HepG2 (cell line): ENCODE measurements at regions not wholly inside any gene's neighbourhood (a gene's known extent, or its start where the extent isn't known, plus 50 kb on each side); places are given as distances from the start of the nearest gene placed in this dataset.

ENCODE experiments used
- AGO2 ChIP-seq: fragments of 200-400 bp; formaldehyde crosslinking; optimal IDR thresholded peaks from 2 replicates; pipeline ENCODE3; 2017; ENCODE audit warnings: mild to moderate bottlenecking, low read depth, low read length, moderate library complexity
- AHR ChIP-seq: IDR thresholded peaks from 2 replicates; pipeline ENCODE4 v1.6.1; 2018; ENCODE audit warnings: missing genetic modification reagents, missing compliant biosample characterization
- ARNT2 ChIP-seq: sonication (generic); formaldehyde crosslinking; IDR thresholded peaks from 2 replicates; pipeline ENCODE4 v1.8.0; 2022; ENCODE audit warnings: mild to moderate bottlenecking, low read depth, missing genetic modification reagents, moderate library complexity
- CENPT ChIP-seq: sonication (generic); formaldehyde crosslinking; IDR thresholded peaks from 2 replicates; pipeline ENCODE4 v1.8.0; 2022; ENCODE audit warnings: low read depth, mild to moderate bottlenecking, moderate library complexity, missing genetic modification reagents
- DPF2 ChIP-seq: sonication (generic); formaldehyde crosslinking; IDR thresholded peaks from 2 replicates; pipeline ENCODE4 v1.4.0; 2020; ENCODE audit warnings: mild to moderate bottlenecking, low read depth, missing genetic modification reagents, borderline replicate concordance
- KDM2A ChIP-seq: sonication (generic); formaldehyde crosslinking; IDR thresholded peaks from 2 replicates; pipeline ENCODE4 v1.4.0; 2020; ENCODE audit warnings: low read depth, missing genetic modification reagents, borderline replicate concordance
- MIER3 ChIP-seq: IDR thresholded peaks from 2 replicates; pipeline ENCODE4 v1.6.1; 2016; ENCODE audit warnings: missing compliant biosample characterization, borderline replicate concordance
- NCOA2 ChIP-seq: sonication (generic); formaldehyde crosslinking; IDR thresholded peaks from 2 replicates; pipeline ENCODE4 v1.8.0; 2022; ENCODE audit warnings: inconsistent platforms
- NR2F2 ChIP-seq: IDR thresholded peaks from 2 replicates; pipeline ENCODE4 v1.6.1; 2012; ENCODE audit warnings: low read depth, inconsistent platforms, borderline replicate concordance
- PCBP2 ChIP-seq: fragments of 200-400 bp; formaldehyde crosslinking; optimal IDR thresholded peaks from 2 replicates; pipeline ENCODE3; 2018; ENCODE audit warnings: low read length, low read depth; ENCODE audit not compliant: poor library complexity, severe bottlenecking
- RAD21 ChIP-seq: fragments of 450-650 bp; formaldehyde crosslinking; IDR thresholded peaks from 2 replicates; pipeline ENCODE4 v1.5.0; 2020; ENCODE audit warnings: mild to moderate bottlenecking
- RBM22 ChIP-seq: fragments of 200-400 bp; formaldehyde crosslinking; optimal IDR thresholded peaks from 2 replicates; pipeline ENCODE3; 2017; ENCODE audit warnings: mild to moderate bottlenecking, low read length, moderate library complexity
- SMAD1 ChIP-seq: sonication (generic); formaldehyde crosslinking; IDR thresholded peaks from 2 replicates; pipeline ENCODE4 v1.4.0; 2020; ENCODE audit warnings: missing genetic modification reagents, low read depth, mild to moderate bottlenecking, borderline replicate concordance
- SP140L ChIP-seq: sonication (generic); formaldehyde crosslinking; IDR thresholded peaks from 2 replicates; pipeline ENCODE4 v1.4.0; 2020; ENCODE audit warnings: missing genetic modification reagents, borderline replicate concordance
- YEATS4 ChIP-seq: sonication (generic); formaldehyde crosslinking; IDR thresholded peaks from 2 replicates; pipeline ENCODE4 v1.4.0; 2020; ENCODE audit warnings: missing genetic modification reagents, borderline replicate concordance
- ZKSCAN1 ChIP-seq: fragments of 150-350 bp; IDR thresholded peaks from 2 replicates; pipeline ENCODE4 v1.6.1; 2014; ENCODE audit warnings: low read length
- ZNF558 ChIP-seq: sonication (generic); formaldehyde crosslinking; IDR thresholded peaks from 2 replicates; pipeline ENCODE4 v1.9.0; 2022; ENCODE audit warnings: mild to moderate bottlenecking, missing genetic modification reagents, borderline replicate concordance
- ZNF629 ChIP-seq: sonication (generic); formaldehyde crosslinking; conservative IDR thresholded peaks from 2 replicates; pipeline ENCODE4 v1.5.0; 2020; ENCODE audit warnings: missing genetic modification reagents
- ZNF775 ChIP-seq: sonication (generic); formaldehyde crosslinking; IDR thresholded peaks from 2 replicates; pipeline ENCODE4 v1.4.0; 2020; ENCODE audit warnings: missing genetic modification reagents, mild to moderate bottlenecking, moderate library complexity, borderline replicate concordance
- ZNF781 ChIP-seq: sonication (generic); formaldehyde crosslinking; IDR thresholded peaks from 2 replicates; pipeline ENCODE4 v1.5.1; 2020; ENCODE audit warnings: borderline replicate concordance, mild to moderate bottlenecking, missing genetic modification reagents; ENCODE audit errors: not compliant biosample characterization
- TF ChIP-seq, protein P1 (sequence below): sonication (generic); formaldehyde crosslinking; IDR thresholded peaks from 2 replicates; pipeline ENCODE4 v1.4.0; 2020; ENCODE audit warnings: mild to moderate bottlenecking, missing genetic modification reagents
- TF ChIP-seq, protein P2 (sequence below): sonication (generic); formaldehyde crosslinking; IDR thresholded peaks from 2 replicates; pipeline ENCODE4 v1.4.0; 2020; ENCODE audit warnings: missing genetic modification reagents
- TF ChIP-seq, protein P3 (sequence below): sonication (generic); formaldehyde crosslinking; IDR thresholded peaks from 2 replicates; pipeline ENCODE4 v1.8.0; 2022; ENCODE audit warnings: mild to moderate bottlenecking, missing genetic modification reagents, moderate library complexity
- TF ChIP-seq, protein P4 (sequence below): sonication (generic); formaldehyde crosslinking; IDR thresholded peaks from 2 replicates; pipeline ENCODE4 v1.4.0; 2020; ENCODE audit warnings: missing genetic modification reagents, borderline replicate concordance

DNA sequence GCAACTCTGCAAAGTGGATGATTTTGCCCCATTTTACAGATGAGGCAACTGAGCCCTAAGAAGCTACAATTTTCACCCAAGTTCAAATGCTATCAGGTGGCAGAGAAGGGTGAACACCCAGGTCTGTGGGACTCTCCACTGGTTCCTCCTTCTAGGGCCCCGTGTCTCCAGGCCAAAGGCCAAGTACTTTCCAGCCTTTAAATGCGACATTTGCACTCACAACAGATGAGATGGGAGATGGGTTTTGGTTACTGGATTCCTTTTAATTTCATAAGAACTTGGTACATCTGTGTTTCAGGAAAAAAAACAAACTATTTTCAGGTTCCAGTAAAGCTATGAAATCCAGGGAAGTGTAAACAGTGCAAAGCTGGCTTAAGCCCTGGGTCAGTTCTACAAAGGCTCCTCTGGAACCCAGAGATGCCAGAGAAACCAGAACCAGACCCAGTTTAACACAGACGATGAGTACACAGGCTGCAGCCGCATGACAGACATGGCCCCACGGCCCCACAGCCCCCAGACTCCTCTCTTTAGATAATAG, 361.7 kb downstream of the ANAPC1 start (continued):
- TF ChIP-seq, protein P1, sequence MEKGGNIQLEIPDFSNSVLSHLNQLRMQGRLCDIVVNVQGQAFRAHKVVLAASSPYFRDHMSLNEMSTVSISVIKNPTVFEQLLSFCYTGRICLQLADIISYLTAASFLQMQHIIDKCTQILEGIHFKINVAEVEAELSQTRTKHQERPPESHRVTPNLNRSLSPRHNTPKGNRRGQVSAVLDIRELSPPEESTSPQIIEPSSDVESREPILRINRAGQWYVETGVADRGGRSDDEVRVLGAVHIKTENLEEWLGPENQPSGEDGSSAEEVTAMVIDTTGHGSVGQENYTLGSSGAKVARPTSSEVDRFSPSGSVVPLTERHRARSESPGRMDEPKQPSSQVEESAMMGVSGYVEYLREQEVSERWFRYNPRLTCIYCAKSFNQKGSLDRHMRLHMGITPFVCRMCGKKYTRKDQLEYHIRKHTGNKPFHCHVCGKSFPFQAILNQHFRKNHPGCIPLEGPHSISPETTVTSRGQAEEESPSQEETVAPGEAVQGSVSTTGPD (CRISPR knock-in tag) = no peak
- TF ChIP-seq, protein P2, sequence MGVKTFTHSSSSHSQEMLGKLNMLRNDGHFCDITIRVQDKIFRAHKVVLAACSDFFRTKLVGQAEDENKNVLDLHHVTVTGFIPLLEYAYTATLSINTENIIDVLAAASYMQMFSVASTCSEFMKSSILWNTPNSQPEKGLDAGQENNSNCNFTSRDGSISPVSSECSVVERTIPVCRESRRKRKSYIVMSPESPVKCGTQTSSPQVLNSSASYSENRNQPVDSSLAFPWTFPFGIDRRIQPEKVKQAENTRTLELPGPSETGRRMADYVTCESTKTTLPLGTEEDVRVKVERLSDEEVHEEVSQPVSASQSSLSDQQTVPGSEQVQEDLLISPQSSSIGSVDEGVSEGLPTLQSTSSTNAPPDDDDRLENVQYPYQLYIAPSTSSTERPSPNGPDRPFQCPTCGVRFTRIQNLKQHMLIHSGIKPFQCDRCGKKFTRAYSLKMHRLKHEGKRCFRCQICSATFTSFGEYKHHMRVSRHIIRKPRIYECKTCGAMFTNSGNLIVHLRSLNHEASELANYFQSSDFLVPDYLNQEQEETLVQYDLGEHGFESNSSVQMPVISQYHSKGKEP (CRISPR knock-in tag) = no peak
- TF ChIP-seq AHR (CRISPR knock-in tag) = no peak
- no peak for TF ChIP-seq ARNT2 (CRISPR knock-in tag)
- no peak for TF ChIP-seq YEATS4 (CRISPR knock-in tag)
- no peak for TF ChIP-seq SMAD1 (CRISPR knock-in tag)
- TF ChIP-seq ZNF775 (CRISPR knock-in tag) = 0 out of 2 replicates have a peak, but pooled peaks have one; percentile 17
- no peak for TF ChIP-seq RAD21
- TF ChIP-seq PCBP2 = no peak
- TF ChIP-seq KDM2A (CRISPR knock-in tag) = no peak
- TF ChIP-seq RBM22 = no peak
- no peak for TF ChIP-seq ZKSCAN1
- peak; percentile 96 for TF ChIP-seq NCOA2 (CRISPR knock-in tag)
- no peak for TF ChIP-seq CENPT (CRISPR knock-in tag)
- TF ChIP-seq NR2F2 = no peak; the same call in 1 of the 2 replicates
- peak; percentile 57; the same call in 1 of the 2 replicates for TF ChIP-seq DPF2 (CRISPR knock-in tag)
- TF ChIP-seq, protein P3, sequence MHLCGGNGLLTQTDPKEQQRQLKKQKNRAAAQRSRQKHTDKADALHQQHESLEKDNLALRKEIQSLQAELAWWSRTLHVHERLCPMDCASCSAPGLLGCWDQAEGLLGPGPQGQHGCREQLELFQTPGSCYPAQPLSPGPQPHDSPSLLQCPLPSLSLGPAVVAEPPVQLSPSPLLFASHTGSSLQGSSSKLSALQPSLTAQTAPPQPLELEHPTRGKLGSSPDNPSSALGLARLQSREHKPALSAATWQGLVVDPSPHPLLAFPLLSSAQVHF (CRISPR knock-in tag) = no peak
- no peak for TF ChIP-seq AGO2
- no peak for TF ChIP-seq ZNF781
- TF ChIP-seq SP140L (CRISPR knock-in tag) = no peak
- no peak for TF ChIP-seq ZNF558
- peak; percentile 50; the same call in 1 of the 2 replicates for TF ChIP-seq MIER3 (CRISPR knock-in tag)
- TF ChIP-seq, protein P4, sequence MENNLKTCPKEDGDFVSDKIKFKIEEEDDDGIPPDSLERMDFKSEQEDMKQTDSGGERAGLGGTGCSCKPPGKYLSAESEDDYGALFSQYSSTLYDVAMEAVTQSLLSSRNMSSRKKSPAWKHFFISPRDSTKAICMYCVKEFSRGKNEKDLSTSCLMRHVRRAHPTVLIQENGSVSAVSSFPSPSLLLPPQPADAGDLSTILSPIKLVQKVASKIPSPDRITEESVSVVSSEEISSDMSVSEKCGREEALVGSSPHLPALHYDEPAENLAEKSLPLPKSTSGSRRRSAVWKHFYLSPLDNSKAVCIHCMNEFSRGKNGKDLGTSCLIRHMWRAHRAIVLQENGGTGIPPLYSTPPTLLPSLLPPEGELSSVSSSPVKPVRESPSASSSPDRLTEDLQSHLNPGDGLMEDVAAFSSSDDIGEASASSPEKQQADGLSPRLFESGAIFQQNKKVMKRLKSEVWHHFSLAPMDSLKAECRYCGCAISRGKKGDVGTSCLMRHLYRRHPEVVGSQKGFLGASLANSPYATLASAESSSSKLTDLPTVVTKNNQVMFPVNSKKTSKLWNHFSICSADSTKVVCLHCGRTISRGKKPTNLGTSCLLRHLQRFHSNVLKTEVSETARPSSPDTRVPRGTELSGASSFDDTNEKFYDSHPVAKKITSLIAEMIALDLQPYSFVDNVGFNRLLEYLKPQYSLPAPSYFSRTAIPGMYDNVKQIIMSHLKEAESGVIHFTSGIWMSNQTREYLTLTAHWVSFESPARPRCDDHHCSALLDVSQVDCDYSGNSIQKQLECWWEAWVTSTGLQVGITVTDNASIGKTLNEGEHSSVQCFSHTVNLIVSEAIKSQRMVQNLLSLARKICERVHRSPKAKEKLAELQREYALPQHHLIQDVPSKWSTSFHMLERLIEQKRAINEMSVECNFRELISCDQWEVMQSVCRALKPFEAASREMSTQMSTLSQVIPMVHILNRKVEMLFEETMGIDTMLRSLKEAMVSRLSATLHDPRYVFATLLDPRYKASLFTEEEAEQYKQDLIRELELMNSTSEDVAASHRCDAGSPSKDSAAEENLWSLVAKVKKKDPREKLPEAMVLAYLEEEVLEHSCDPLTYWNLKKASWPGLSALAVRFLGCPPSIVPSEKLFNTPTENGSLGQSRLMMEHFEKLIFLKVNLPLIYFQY = peak; percentile 100
- peak; percentile 98 for TF ChIP-seq ZNF629
